Colonic mucosa (tissue), 4 donors: ENCODE measurements at regions not wholly inside any gene's neighbourhood (a gene's known extent, or its start where the extent isn't known, plus 50 kb on each side); places are given as distances from the start of the nearest gene placed in this dataset.

Source experiments
- DNase-seq: peaks from one replicate; pipeline ENCODE4 v3.0.0-alpha.2; 2020
- H3K27ac ChIP-seq: fragments of 200-600 bp; one replicate; pipeline ENCODE4 v1.8.0; 2021
- H3K27me3 ChIP-seq: fragments of 200-600 bp; one replicate; pipeline ENCODE4 v1.8.0; 2021
- H3K36me3 ChIP-seq: fragments of 200-600 bp; one replicate; pipeline ENCODE4 v1.8.0; 2021
- H3K4me1 ChIP-seq: fragments of 200-600 bp; one replicate; pipeline ENCODE4 v1.8.0; 2021; ENCODE audit warnings: mild to moderate bottlenecking
- H3K4me3 ChIP-seq: fragments of 200-600 bp; one replicate; pipeline ENCODE4 v1.8.0; 2021
- H3K9ac ChIP-seq, 2 donors: one replicate each; pipeline ENCODE4 v1.7.0; 2013; ENCODE audit warnings: control low read depth in 2 of 2, low read depth in 2 of 2, low read length in 2 of 2
- H3K9me3 ChIP-seq: fragments of 200-600 bp; one replicate; pipeline ENCODE4 v1.8.0; 2021
- CTCF ChIP-seq: fragments of 200-600 bp; IDR thresholded peaks from one replicate; pipeline ENCODE4 v1.8.0; 2022; ENCODE audit warnings: antibody characterized with exemption, mild to moderate bottlenecking
- intact Hi-C: fragments of 100-400 bp; cut with DNase I; formaldehyde crosslinking; loops from one replicate; pipeline ENCODE4 v1.14.1; 2022
- donor health status: healthy.
- donor health status: DM: no; HTN: no; CAD: no.
- donor health status: DM: no; HTN: no; CAD: no.

- H3K27ac ChIP-seq, result no peak overlapping the region
- no peak for TF ChIP-seq CTCF
- H3K36me3 ChIP-seq, result no peaks in the 10 kb centered on the region
These were observed 114.9 kb downstream of the C11orf91 start for GRCh38 chr11:33585586-33586209.

GRCh38 chr11:33582636-33583325 is 117.8 kb downstream of the C11orf91 start:
- TF ChIP-seq CTCF, result no peak
- Histone ChIP-seq H3K27me3 (no peaks in the 10 kb centered on the region), H3K4me3 (no peak overlapping the region), H3K9me3 (no peaks in the 10 kb centered on the region), H3K9ac (no peak overlapping the region), H3K36me3 (no peaks in the 10 kb centered on the region), H3K27ac (no peak overlapping the region), H3K4me1 (no peaks in the 10 kb centered on the region)
- no peak for DNase-seq
- intact Hi-C loops, result no loop called here

More at GRCh38 chr11:33585586-33586209, 114.9 kb downstream of the C11orf91 start:
- Histone ChIP-seq H3K27me3 (no peaks in the 10 kb centered on the region), H3K4me1 (no peaks in the 10 kb centered on the region), H3K4me3 (no peak overlapping the region), H3K9ac (no peak overlapping the region), H3K9me3 (no peaks in the 10 kb centered on the region)
- intact Hi-C loops, result no loop called here
- DNase-seq, result no peak

GRCh38 chr11:33579101-33579500 is 121.5 kb downstream of the C11orf91 start:
- H3K27ac ChIP-seq, result no peak overlapping the region
- H3K27me3 ChIP-seq, result no peaks in the 10 kb centered on the region
- TF ChIP-seq CTCF, result no peak
- no peak overlapping the region for H3K4me3 ChIP-seq
- H3K9me3 ChIP-seq, result no peaks in the 10 kb centered on the region
- no peak overlapping the region for H3K9ac ChIP-seq
- H3K4me1 ChIP-seq, result no peaks in the 10 kb centered on the region
- H3K36me3 ChIP-seq, result no peaks in the 10 kb centered on the region
- intact Hi-C loops, result no loop called here
- DNase-seq, result no peak

GRCh38 chr11:33577204-33577603 is 123.4 kb downstream of the C11orf91 start:
- H3K9ac ChIP-seq, result no peak overlapping the region
- H3K27ac ChIP-seq, result no peak overlapping the region
- no peaks in the 10 kb centered on the region for H3K27me3 ChIP-seq
- no peaks in the 10 kb centered on the region for H3K9me3 ChIP-seq
- DNase-seq, result no peak
- TF ChIP-seq CTCF, result no peak
- no peaks in the 10 kb centered on the region for H3K36me3 ChIP-seq
- H3K4me1 ChIP-seq, result no peaks in the 10 kb centered on the region
- H3K4me3 ChIP-seq, result no peak overlapping the region
- intact Hi-C loops, result no loop called here

- H3K4me1 ChIP-seq, result no peaks in the 10 kb centered on the region
- intact Hi-C loops, result no loop called here
- no peak overlapping the region for H3K27ac ChIP-seq
- no peaks in the 10 kb centered on the region for H3K36me3 ChIP-seq
- no peak overlapping the region for H3K9ac ChIP-seq
- H3K4me3 ChIP-seq, result no peak overlapping the region
- H3K27me3 ChIP-seq, result no peaks in the 10 kb centered on the region
- H3K9me3 ChIP-seq, result no peaks in the 10 kb centered on the region
- no peak for TF ChIP-seq CTCF
- no peak for DNase-seq
These were observed 125.3 kb downstream of the C11orf91 start for GRCh38 chr11:33575311-33575710.
